OCI-LY1 (cell line): ENCODE measurements at regions not wholly inside any gene's neighbourhood (a gene's known extent, or its start where the extent isn't known, plus 50 kb on each side); places are given as distances from the start of the nearest gene placed in this dataset.

Experiments used
- CTCF ChIP-seq: fragments of 200-600 bp; sonication (generic), shearing (Covaris generic); IDR thresholded peaks from 2 replicates; pipeline ENCODE4 v1.5.1; 2017; ENCODE audit warnings: mild to moderate bottlenecking, antibody characterized with exemption, low read length, moderate library complexity, mixed read lengths
- EZH2 ChIP-seq: fragments of 200-600 bp; sonication (generic), shearing (Covaris generic); IDR thresholded peaks from 2 replicates; pipeline ENCODE4 v1.8.0; 2017; ENCODE audit warnings: borderline replicate concordance, mixed run types, mild to moderate bottlenecking, antibody characterized with exemption, low read length, moderate library complexity, mixed read lengths

GRCh38 chr6:106916891-106917290 lies 57.6 kb downstream of the CD24 start:
- TF ChIP-seq EZH2: no peak
- TF ChIP-seq CTCF: no peak
